Uterus (tissue), 3 donors: ENCODE measurements at regions not wholly inside any gene's neighbourhood (a gene's known extent, or its start where the extent isn't known, plus 50 kb on each side); places are given as distances from the start of the nearest gene placed in this dataset.

Experiments used
- DNase-seq, 2 donors: peaks; one replicate each; pipeline ENCODE4 v3.0.0-alpha.2; 2019 to 2020
- H3K27ac ChIP-seq, 2 donors: fragments of 200-600 bp; sonication (generic); 1 replicate in 1 of 2; 2 replicates in 1 of 2; pipeline ENCODE4 v1.5.1; 2016 to 2018
- H3K27me3 ChIP-seq, 2 donors: fragments of 200-600 bp; sonication (generic); one replicate each; pipeline ENCODE4 v1.5.1; 2018 to 2019; ENCODE audit warnings: control low read depth in 1 of 2
- H3K36me3 ChIP-seq, 2 donors: fragments of 200-600 bp; sonication (generic); one replicate each; pipeline ENCODE4 v1.5.1; 2019; ENCODE audit warnings: control low read depth in 1 of 2
- H3K4me1 ChIP-seq, 2 donors: fragments of 200-600 bp; sonication (generic); one replicate each; pipeline ENCODE4 v1.5.1; 2018 to 2019; ENCODE audit warnings: control low read depth in 1 of 2
- H3K4me3 ChIP-seq, 2 donors: fragments of 200-600 bp; sonication (generic); 1 replicate in 1 of 2; 2 replicates in 1 of 2; pipeline ENCODE4 v1.5.1; 2018 to 2019; ENCODE audit warnings: mild to moderate bottlenecking in 1 of 2
- H3K9me3 ChIP-seq, 2 donors: fragments of 200-600 bp; sonication (generic); one replicate each; pipeline ENCODE4 v1.5.1; 2019; ENCODE audit warnings: control low read depth in 1 of 2
- POLR2A ChIP-seq, 2 donors: fragments of 450-650 bp; IDR thresholded peaks; one replicate each; pipeline ENCODE4 v1.6.1; 2016; ENCODE audit warnings: antibody characterized with exemption in 2 of 2, mild to moderate bottlenecking in 1 of 2, moderate library complexity in 1 of 2
- intact Hi-C: fragments of 100-400 bp; cut with DNase I; formaldehyde crosslinking; loops from one replicate; pipeline ENCODE4 v1.15.1; 2023; ENCODE audit warnings: low total_unique reads
- TF ChIP-seq, protein P1 (sequence below), 4 experiments: fragments of 200-600 bp in 2 of 4; fragments of 450-650 bp in 2 of 4; sonication (generic) in 2 of 4; IDR thresholded peaks; one replicate each; pipeline ENCODE4 v1.5.1; 2016 to 2019; ENCODE audit warnings: antibody characterized with exemption in 4 of 4, mild to moderate bottlenecking in 2 of 4, moderate library complexity in 1 of 4
- donor health status: DM: yes; HTN: yes; CAD: no.

DNA sequence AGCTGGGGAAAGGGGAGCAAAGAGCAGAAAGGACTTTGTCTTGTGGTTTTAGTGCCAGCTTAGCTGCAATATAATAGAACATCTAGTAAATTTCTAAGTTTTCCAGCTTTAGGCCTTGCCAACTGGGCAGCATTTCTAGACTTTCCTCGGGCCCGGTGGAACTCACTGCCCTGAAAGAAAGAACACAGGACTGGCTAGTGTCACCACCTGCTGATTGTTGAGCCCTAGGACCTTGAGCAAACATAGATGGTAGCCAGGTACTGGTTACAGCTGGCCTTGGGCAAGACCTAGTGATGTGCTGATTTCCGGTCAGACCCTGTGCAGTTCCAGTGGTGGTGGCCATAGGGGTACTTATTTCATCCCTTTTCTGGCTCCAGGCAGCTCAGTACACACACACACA, 753.2 kb upstream of the B3GALT2 start:
- Histone ChIP-seq H3K27me3 (no peaks in the 10 kb centered on the region), H3K4me1 (no peaks in the 10 kb centered on the region), H3K27ac (no peak overlapping the region), H3K4me3 (no peak overlapping the region), H3K36me3 (no peaks in the 10 kb centered on the region), H3K9me3 (no peaks in the 10 kb centered on the region)
- intact Hi-C loops, result no loop called here
- TF ChIP-seq, protein P1, sequence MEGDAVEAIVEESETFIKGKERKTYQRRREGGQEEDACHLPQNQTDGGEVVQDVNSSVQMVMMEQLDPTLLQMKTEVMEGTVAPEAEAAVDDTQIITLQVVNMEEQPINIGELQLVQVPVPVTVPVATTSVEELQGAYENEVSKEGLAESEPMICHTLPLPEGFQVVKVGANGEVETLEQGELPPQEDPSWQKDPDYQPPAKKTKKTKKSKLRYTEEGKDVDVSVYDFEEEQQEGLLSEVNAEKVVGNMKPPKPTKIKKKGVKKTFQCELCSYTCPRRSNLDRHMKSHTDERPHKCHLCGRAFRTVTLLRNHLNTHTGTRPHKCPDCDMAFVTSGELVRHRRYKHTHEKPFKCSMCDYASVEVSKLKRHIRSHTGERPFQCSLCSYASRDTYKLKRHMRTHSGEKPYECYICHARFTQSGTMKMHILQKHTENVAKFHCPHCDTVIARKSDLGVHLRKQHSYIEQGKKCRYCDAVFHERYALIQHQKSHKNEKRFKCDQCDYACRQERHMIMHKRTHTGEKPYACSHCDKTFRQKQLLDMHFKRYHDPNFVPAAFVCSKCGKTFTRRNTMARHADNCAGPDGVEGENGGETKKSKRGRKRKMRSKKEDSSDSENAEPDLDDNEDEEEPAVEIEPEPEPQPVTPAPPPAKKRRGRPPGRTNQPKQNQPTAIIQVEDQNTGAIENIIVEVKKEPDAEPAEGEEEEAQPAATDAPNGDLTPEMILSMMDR (IDR thresholded peaks at IDR 0.05), result no peak
- no peak for TF ChIP-seq POLR2A (IDR thresholded peaks at IDR 0.05)
- DNase-seq, result no peak

DNA sequence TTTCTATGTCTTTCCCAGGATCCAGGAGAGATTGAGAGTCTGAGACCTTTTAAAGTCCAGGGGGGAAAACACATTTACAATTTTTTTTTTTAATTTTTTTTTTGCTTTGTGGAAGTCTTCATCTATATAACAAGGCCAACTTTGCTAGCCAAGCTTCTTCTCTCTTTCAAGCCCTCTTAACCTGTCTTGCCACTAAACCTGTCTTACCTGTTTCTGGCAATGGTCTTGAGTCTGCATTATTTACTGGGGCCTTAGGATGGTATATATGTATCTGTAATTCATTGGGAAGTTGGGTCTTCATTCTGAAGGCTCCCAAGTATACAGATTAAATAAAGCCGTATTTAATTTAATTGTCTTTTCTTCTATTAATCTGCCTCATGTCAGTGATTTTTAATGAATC, 750.9 kb upstream of the B3GALT2 start:
- Histone ChIP-seq H3K9me3 (no peaks in the 10 kb centered on the region), H3K27ac (no peak overlapping the region), H3K36me3 (no peaks in the 10 kb centered on the region), H3K4me1 (no peaks in the 10 kb centered on the region), H3K27me3 (no peaks in the 10 kb centered on the region), H3K4me3 (no peak overlapping the region)
- intact Hi-C loops, result no loop called here
- no peak for DNase-seq
- TF ChIP-seq POLR2A (IDR thresholded peaks at IDR 0.05), result no peak
- TF ChIP-seq, protein P1 (IDR thresholded peaks at IDR 0.05), result no peak

DNA sequence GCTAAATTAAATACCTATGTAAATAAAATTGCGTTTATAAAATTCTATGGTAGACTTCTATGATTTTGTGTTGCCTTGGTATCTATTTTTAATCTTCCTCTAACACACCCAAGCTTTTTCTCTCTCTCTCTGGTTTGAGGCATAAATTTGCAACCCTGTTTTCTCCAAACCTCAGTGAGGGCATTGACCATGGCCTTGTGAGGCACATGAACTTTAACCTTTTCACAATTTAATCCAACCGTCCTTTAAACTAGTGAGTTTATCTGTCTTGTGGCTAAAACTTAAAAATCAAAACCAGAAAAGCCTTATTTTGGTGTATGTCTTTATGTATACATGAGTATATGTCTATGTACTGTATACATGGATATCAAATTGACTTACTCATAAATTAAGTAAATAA, 746.6 kb upstream of the B3GALT2 start:
- Histone ChIP-seq H3K4me1 (no peaks in the 10 kb centered on the region), H3K4me3 (no peak overlapping the region), H3K9me3 (no peaks in the 10 kb centered on the region), H3K27ac (no peak overlapping the region), H3K36me3 (no peaks in the 10 kb centered on the region), H3K27me3 (no peaks in the 10 kb centered on the region)
- intact Hi-C loops, result no loop called here
- no peak for DNase-seq
- TF ChIP-seq POLR2A (IDR thresholded peaks at IDR 0.05), result no peak
- TF ChIP-seq, protein P1 (IDR thresholded peaks at IDR 0.05), result no peak

DNA sequence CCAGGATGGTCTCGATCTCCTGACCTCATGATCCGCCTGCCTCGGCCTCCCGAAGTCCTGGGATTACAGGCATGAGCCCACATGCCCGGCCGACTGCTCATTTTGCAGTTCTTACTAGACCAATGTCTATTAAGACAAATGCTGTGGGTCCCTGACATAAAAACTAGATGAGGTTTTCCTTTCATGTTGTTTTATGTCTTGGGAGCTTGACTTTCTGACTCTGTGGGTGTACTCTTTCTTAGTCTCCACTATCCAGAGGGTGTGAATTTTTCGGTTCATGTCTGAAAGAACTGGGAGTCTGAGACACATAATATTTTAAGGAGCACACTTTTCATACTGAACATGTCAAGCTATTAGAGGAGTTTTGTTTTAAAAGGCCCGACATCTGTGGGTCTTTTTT, 744.9 kb upstream of the B3GALT2 start:
- intact Hi-C loops, result no loop called here
- Histone ChIP-seq H3K4me3 (no peak overlapping the region), H3K27ac (no peak overlapping the region), H3K36me3 (no peaks in the 10 kb centered on the region), H3K9me3 (no peaks in the 10 kb centered on the region), H3K27me3 (no peaks in the 10 kb centered on the region), H3K4me1 (no peaks in the 10 kb centered on the region)
- no peak for DNase-seq
- TF ChIP-seq, protein P1 (IDR thresholded peaks at IDR 0.05), result no peak

DNA sequence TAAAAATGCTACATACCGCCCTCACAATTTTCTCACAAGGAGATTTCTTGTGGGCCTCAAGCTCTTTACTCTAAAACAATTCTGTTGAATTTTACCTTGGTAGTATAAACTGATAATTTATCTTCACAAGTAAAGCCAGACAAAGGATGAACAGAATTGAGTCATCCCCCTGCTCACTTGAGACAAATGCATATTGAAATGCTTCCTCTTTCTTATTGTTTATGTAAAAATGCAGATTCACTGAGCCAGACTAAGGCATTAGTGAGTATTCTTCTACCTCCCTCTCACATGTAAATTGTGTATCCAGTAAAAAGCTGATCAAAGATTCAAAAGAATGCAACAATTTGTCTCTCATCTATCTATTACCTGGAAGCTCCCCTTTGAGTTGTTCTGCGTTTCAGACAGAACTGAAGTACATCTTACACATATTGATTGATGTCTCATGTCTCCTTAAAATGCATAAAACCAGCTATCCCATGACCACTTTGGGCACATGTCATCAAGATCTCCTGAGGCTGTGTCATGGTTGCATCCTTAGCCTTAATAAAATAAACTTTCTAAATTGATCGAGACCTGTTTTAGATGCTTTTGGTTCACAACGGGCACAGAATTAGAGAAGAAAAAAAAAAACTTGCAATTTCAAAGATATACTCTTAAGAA, 743.1 kb upstream of the B3GALT2 start:
- TF ChIP-seq POLR2A (IDR thresholded peaks at IDR 0.05), result no peak
- TF ChIP-seq, protein P1 (IDR thresholded peaks at IDR 0.05), result no peak
- H3K4me1 ChIP-seq, result no peaks in the 10 kb centered on the region
- no peak overlapping the region for H3K4me3 ChIP-seq
- no peaks in the 10 kb centered on the region for H3K9me3 ChIP-seq
- no peaks in the 10 kb centered on the region for H3K36me3 ChIP-seq
- H3K27ac ChIP-seq, result no peak overlapping the region
- intact Hi-C loops, result no loop called here
- no peak for DNase-seq
- H3K27me3 ChIP-seq, result no peaks in the 10 kb centered on the region
